22Rv1 (cell line): ENCODE measurements at regions not wholly inside any gene's neighbourhood (a gene's known extent, or its start where the extent isn't known, plus 50 kb on each side); places are given as distances from the start of the nearest gene placed in this dataset.
"Not testable (repeated sequence)": the region's sequence is repeated elsewhere in the genome, so short reads cannot be mapped to it uniquely, and the experiment has no call there.

Source experiments
- ZFX ChIP-seq: fragments of 450-650 bp; IDR thresholded peaks from 2 replicates; pipeline ENCODE4 v1.6.1; 2017; ENCODE audit warnings: antibody characterized with exemption, borderline replicate concordance
- TF ChIP-seq, protein P1 (sequence below): fragments of 450-650 bp; IDR thresholded peaks from 2 replicates; pipeline ENCODE4 v1.5.1; 2017; ENCODE audit warnings: mild to moderate bottlenecking

DNA sequence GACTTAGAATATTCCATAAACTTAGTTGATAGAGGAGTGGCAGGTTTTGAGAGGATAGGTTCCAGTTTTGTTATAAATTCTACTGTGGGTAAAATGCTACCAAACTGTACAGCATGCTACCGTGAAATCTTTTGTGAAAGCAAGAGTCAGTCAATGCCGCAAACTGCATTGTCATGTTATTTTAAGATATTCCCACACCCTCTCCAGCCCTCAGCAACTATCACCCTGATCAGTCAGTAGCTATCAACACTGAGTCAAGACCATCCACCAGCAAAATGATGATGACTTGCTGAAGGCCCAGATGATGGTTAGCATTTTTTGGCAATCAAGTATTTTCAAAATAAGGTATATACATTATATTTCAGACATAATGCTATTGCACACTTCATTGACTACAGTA, 182.4 kb upstream of the ZNF337 start:
- TF ChIP-seq, protein P1, sequence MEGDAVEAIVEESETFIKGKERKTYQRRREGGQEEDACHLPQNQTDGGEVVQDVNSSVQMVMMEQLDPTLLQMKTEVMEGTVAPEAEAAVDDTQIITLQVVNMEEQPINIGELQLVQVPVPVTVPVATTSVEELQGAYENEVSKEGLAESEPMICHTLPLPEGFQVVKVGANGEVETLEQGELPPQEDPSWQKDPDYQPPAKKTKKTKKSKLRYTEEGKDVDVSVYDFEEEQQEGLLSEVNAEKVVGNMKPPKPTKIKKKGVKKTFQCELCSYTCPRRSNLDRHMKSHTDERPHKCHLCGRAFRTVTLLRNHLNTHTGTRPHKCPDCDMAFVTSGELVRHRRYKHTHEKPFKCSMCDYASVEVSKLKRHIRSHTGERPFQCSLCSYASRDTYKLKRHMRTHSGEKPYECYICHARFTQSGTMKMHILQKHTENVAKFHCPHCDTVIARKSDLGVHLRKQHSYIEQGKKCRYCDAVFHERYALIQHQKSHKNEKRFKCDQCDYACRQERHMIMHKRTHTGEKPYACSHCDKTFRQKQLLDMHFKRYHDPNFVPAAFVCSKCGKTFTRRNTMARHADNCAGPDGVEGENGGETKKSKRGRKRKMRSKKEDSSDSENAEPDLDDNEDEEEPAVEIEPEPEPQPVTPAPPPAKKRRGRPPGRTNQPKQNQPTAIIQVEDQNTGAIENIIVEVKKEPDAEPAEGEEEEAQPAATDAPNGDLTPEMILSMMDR: not testable (repeated sequence)
- TF ChIP-seq ZFX: not testable (repeated sequence)
